Keratinocyte (primary cell): ENCODE measurements at regions not wholly inside any gene's neighbourhood (a gene's known extent, or its start where the extent isn't known, plus 50 kb on each side); places are given as distances from the start of the nearest gene placed in this dataset.

Experiments used
- DNase-seq: peaks from one replicate; pipeline ENCODE4 v3.0.0-alpha.2; 2011; ENCODE audit warnings: low read depth, missing footprints, low spot score
- FAIRE-seq: peaks from 2 replicates; lab custom pipeline; 2011; peaks lifted over from hg19 to GRCh38; lab: Jason Lieb, UNC
- H2AFZ ChIP-seq: 2 replicates; pipeline ENCODE4 v1.6.0; 2012; ENCODE audit warnings: low read length, control low read depth, inconsistent platforms; ENCODE audit not compliant: control insufficient read depth
- H3K27ac ChIP-seq: 2 replicates; pipeline ENCODE4 v1.5.1; 2011; ENCODE audit warnings: low read length; ENCODE audit not compliant: control insufficient read depth, insufficient read depth
- H3K27me3 ChIP-seq: 3 replicates; pipeline ENCODE4 v1.6.0; 2011; ENCODE audit warnings: low read length; ENCODE audit not compliant: control insufficient read depth, insufficient read depth; ENCODE audit errors: extremely low read depth
- H3K36me3 ChIP-seq, 2 experiments: 2 replicates in 1 of 2; 3 replicates in 1 of 2; pipeline ENCODE4 v1.5.1; 2011; ENCODE audit warnings: low read length in 2 of 2, mild to moderate bottlenecking in 1 of 2; ENCODE audit not compliant: control insufficient read depth in 2 of 2, insufficient read depth in 2 of 2; ENCODE audit errors: extremely low read depth in 1 of 2
- H3K4me1 ChIP-seq: 3 replicates; pipeline ENCODE4 v1.5.1; 2011; ENCODE audit warnings: low read length; ENCODE audit not compliant: control insufficient read depth, insufficient read depth; ENCODE audit errors: extremely low read depth
- H3K4me2 ChIP-seq: 3 replicates; pipeline ENCODE4 v1.6.0; 2011; ENCODE audit warnings: low read depth, low read length; ENCODE audit not compliant: control insufficient read depth, insufficient read depth; ENCODE audit errors: extremely low read depth
- H3K4me3 ChIP-seq, 3 experiments: fragments of 200-600 bp in 1 of 3; sonication (generic) in 1 of 3; 2 replicates in 2 of 3; 3 replicates in 1 of 3; pipeline ENCODE4 v1.5.1; 2011 to 2016; ENCODE audit warnings: low read length in 3 of 3, mild to moderate bottlenecking in 3 of 3, control low read depth in 2 of 3, inconsistent platforms in 1 of 3, low read depth in 1 of 3, mixed read lengths in 1 of 3, mixed run types in 1 of 3, moderate library complexity in 1 of 3; ENCODE audit not compliant: control insufficient read depth in 2 of 3, insufficient read depth in 2 of 3; ENCODE audit errors: extremely low read depth in 1 of 3
- H3K79me2 ChIP-seq: 2 replicates; pipeline ENCODE4 v1.6.0; 2012; ENCODE audit warnings: low read length; ENCODE audit not compliant: control insufficient read depth, insufficient read depth
- H3K9ac ChIP-seq: 3 replicates; pipeline ENCODE4 v1.6.0; 2011; ENCODE audit warnings: low read length; ENCODE audit not compliant: control insufficient read depth, insufficient read depth; ENCODE audit errors: extremely low read depth
- H3K9me1 ChIP-seq: 3 replicates; pipeline ENCODE4 v1.6.0; 2011; ENCODE audit warnings: low read length; ENCODE audit not compliant: control insufficient read depth, insufficient read depth; ENCODE audit errors: extremely low read depth
- H3K9me3 ChIP-seq: 2 replicates; pipeline ENCODE4 v1.5.1; 2012; ENCODE audit warnings: low read depth, low read length; ENCODE audit not compliant: control insufficient read depth
- H4K20me1 ChIP-seq: 3 replicates; pipeline ENCODE4 v1.6.0; 2011; ENCODE audit warnings: low read length; ENCODE audit not compliant: control insufficient read depth, insufficient read depth; ENCODE audit errors: extremely low read depth
- EZH2 ChIP-seq: IDR thresholded peaks from one replicate; pipeline ENCODE4 v1.6.1; 2012; ENCODE audit warnings: inconsistent platforms, mild to moderate bottlenecking, low read length, moderate library complexity
- dilution Hi-C: fragments of 300-500 bp; cut with MboI; formaldehyde crosslinking; loops from one replicate; pipeline ENCODE4 v1.7.0; 2020; ENCODE audit warnings: low sequenced_read_pairs; ENCODE audit not compliant: extremely low pct_ligation_motif_present
- TF ChIP-seq, protein P1 (sequence below), 3 experiments: IDR thresholded peaks in 1 of 3; conservative IDR thresholded peaks in 1 of 3; optimal IDR thresholded peaks in 1 of 3; 2 replicates in 2 of 3; 3 replicates in 1 of 3; pipeline versions ENCODE3 to v1.5.1; 2011; ENCODE audit warnings: low read length in 3 of 3, mild to moderate bottlenecking in 3 of 3, moderate library complexity in 2 of 3, control low read depth in 1 of 3, inconsistent platforms in 1 of 3; ENCODE audit not compliant: insufficient read depth in 2 of 3; ENCODE audit errors: extremely low read depth in 1 of 3

DNA sequence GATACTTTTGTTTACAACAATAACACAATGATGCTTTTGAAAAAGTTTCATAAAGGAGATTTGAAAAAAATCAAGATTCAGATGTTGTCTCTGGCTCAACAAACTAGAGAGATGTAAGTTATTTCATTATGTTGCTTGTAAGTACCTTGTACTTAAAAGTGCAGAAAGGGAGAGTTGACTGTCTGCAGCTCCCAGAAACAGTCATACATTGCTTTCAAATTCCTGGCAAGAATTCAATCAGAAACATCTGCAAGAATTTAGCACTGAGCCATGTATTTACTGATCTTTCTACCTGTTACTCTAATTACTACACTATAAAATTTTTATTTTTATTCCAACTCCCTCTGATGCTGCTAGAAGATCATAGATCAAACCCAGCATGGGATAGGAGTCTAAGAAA lies 1261.3 kb upstream of the SPRY2 start:
- Histone ChIP-seq H3K27ac (no peak overlapping the region), H3K36me3 (no peaks in the 10 kb centered on the region), H4K20me1 (no peaks in the 10 kb centered on the region), H2AFZ (no peak overlapping the region), H3K79me2 (no peaks in the 10 kb centered on the region), H3K4me1 (no peaks in the 10 kb centered on the region), H3K4me3 (no peak overlapping the region), H3K27me3 (no peaks in the 10 kb centered on the region), H3K9me1 (no peaks in the 10 kb centered on the region), H3K9ac (no peak overlapping the region), H3K4me2 (no peak overlapping the region), H3K9me3 (no peaks in the 10 kb centered on the region)
- no peak for FAIRE-seq
- dilution Hi-C loops = no loop called here
- TF ChIP-seq, protein P1, sequence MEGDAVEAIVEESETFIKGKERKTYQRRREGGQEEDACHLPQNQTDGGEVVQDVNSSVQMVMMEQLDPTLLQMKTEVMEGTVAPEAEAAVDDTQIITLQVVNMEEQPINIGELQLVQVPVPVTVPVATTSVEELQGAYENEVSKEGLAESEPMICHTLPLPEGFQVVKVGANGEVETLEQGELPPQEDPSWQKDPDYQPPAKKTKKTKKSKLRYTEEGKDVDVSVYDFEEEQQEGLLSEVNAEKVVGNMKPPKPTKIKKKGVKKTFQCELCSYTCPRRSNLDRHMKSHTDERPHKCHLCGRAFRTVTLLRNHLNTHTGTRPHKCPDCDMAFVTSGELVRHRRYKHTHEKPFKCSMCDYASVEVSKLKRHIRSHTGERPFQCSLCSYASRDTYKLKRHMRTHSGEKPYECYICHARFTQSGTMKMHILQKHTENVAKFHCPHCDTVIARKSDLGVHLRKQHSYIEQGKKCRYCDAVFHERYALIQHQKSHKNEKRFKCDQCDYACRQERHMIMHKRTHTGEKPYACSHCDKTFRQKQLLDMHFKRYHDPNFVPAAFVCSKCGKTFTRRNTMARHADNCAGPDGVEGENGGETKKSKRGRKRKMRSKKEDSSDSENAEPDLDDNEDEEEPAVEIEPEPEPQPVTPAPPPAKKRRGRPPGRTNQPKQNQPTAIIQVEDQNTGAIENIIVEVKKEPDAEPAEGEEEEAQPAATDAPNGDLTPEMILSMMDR (optimal IDR thresholded peaks at IDR 0.05 in 1 of 3, IDR thresholded peaks at IDR 0.05 in 1 of 3, conservative IDR thresholded peaks at IDR 0.05 in 1 of 3; ENCODE audit: extremely low read depth in 1 of 3, insufficient read depth in 2 of 3, low read length in 3 of 3) = no peak
- no peak for TF ChIP-seq EZH2
- no peak for DNase-seq

DNA sequence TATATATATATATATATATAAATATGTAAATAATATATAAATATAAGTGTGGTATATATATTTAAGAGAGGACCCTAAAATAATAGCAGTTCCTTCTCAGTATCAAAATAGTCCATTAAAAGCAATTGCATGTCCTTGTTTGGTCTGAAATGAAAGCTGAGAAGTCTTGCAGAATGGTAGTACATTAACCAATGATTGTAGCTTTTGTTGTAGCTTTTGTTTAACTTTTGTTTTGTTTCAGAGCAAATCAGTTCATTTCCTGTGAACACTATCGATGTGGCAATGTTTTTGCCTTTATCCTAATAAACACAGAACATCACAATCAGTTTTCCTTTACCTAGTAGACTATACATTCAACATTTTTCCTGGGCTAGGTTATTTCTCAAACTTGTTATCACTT lies 1256.2 kb upstream of the SPRY2 start:
- H3K4me1 ChIP-seq = no peaks in the 10 kb centered on the region
- H3K27ac ChIP-seq = no peak overlapping the region
- H3K27me3 ChIP-seq = no peaks in the 10 kb centered on the region
- no peaks in the 10 kb centered on the region for H3K9me1 ChIP-seq
- no peaks in the 10 kb centered on the region for H3K36me3 ChIP-seq
- no peak for DNase-seq
- no peaks in the 10 kb centered on the region for H4K20me1 ChIP-seq
- no peak overlapping the region for H3K4me3 ChIP-seq
- dilution Hi-C loops = no loop called here
- H3K9me3 ChIP-seq = no peaks in the 10 kb centered on the region
- H3K79me2 ChIP-seq = no peaks in the 10 kb centered on the region
- no peak for FAIRE-seq
- H3K4me2 ChIP-seq = no peak overlapping the region
- H3K9ac ChIP-seq = no peak overlapping the region
- no peak overlapping the region for H2AFZ ChIP-seq
- TF ChIP-seq, protein P1 (optimal IDR thresholded peaks at IDR 0.05 in 1 of 3, IDR thresholded peaks at IDR 0.05 in 1 of 3, conservative IDR thresholded peaks at IDR 0.05 in 1 of 3; ENCODE audit: extremely low read depth in 1 of 3, insufficient read depth in 2 of 3, low read length in 3 of 3) = no peak
- TF ChIP-seq EZH2 = no peak
